Loucy (cell line): ENCODE measurements at regions not wholly inside any gene's neighbourhood (a gene's known extent, or its start where the extent isn't known, plus 50 kb on each side); places are given as distances from the start of the nearest gene placed in this dataset.

Experiments used
- CTCF ChIP-seq: fragments of 200-600 bp; sonication (generic); conservative IDR thresholded peaks from 2 replicates; pipeline ENCODE4 v1.5.1; 2014; ENCODE audit warnings: mild to moderate bottlenecking, antibody characterized with exemption, low read length
- EZH2phosphoT487 ChIP-seq: fragments of 200-600 bp; IDR thresholded peaks from 2 replicates; pipeline ENCODE4 v1.6.1; 2018; ENCODE audit warnings: antibody characterized with exemption, mild to moderate bottlenecking, moderate library complexity, borderline replicate concordance

- no peak for TF ChIP-seq CTCF
- no peak for TF ChIP-seq EZH2phosphoT487
Observed at GRCh38 chrX:40444133-40444532, 136.6 kb upstream of the ATP6AP2 start.
